SK-N-SH (cell line): ENCODE measurements at regions not wholly inside any gene's neighbourhood (a gene's known extent, or its start where the extent isn't known, plus 50 kb on each side); places are given as distances from the start of the nearest gene placed in this dataset.
"Not testable (repeated sequence)": the region's sequence is repeated elsewhere in the genome, so short reads cannot be mapped to it uniquely, and the experiment has no call there.

Experiments used
- CTCF ChIP-seq: fragments of 200-600 bp; sonication (generic); IDR thresholded peaks from 2 replicates; pipeline ENCODE4 v1.6.1; 2017; ENCODE audit warnings: antibody characterized with exemption, mild to moderate bottlenecking, moderate library complexity
- EP300 ChIP-seq, 2 experiments: IDR thresholded peaks; 2 replicates each; pipeline versions ENCODE4 v1.4.0 to v1.6.1; 2012; ENCODE audit warnings: borderline replicate concordance in 1 of 2, low read depth in 1 of 2, low read length in 1 of 2
- POLR2AphosphoS5 ChIP-seq: IDR thresholded peaks from 2 replicates; pipeline ENCODE4 v1.6.1; 2012; ENCODE audit warnings: low read depth, low read length

GRCh38 chr16:70023956-70024355, 72.8 kb downstream of the CLEC18A start:
- not testable (repeated sequence) for TF ChIP-seq EP300 (IDR thresholded peaks at IDR 0.05; ENCODE audit: borderline replicate concordance in 1 of 2, low read depth in 1 of 2, low read length in 1 of 2); CTCF; POLR2AphosphoS5
